ENCODE measurements at regions not wholly inside any gene's neighbourhood (a gene's known extent, or its start where the extent isn't known, plus 50 kb on each side); places are given as distances from the start of the nearest gene placed in this dataset.

DNA sequence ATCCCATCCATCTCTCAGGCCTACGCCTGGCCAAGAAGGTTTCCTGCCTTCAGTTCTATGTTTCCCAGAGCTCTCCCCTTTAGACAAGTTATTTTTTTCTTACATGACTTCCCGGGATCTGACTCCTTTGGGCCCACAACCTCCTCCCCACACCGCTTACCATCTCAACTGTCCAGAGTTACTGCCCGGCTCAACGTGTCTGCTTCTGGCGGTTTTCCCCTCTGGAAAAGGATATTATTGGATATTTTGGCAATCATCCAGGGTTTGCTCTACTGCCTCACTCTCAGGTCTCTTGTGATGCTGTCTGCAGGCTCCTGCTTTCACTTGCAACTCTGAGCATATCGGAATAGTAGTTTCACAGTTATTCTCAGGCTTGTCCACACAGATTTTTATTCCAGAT lies 318.2 kb upstream of the CAMK1G start:
- no peak for TF ChIP-seq POLR2A (IDR thresholded peaks at IDR 0.05; ENCODE audit: low read depth, low read length)
- no peak for TF ChIP-seq POU2F2 (IDR thresholded peaks at IDR 0.05; ENCODE audit: low read depth, low read length)
- no peak for TF ChIP-seq TAF1 (IDR thresholded peaks at IDR 0.05; ENCODE audit: low read depth, low read length)

Measured in GM12891 (cell line).